Liver (tissue), 3 donors: ENCODE measurements at regions not wholly inside any gene's neighbourhood (a gene's known extent, or its start where the extent isn't known, plus 50 kb on each side); places are given as distances from the start of the nearest gene placed in this dataset.

Experiments used
- CTCF ChIP-seq: fragments of 150-350 bp; IDR thresholded peaks from 2 replicates; pipeline ENCODE4 v1.5.1; 2017; ENCODE audit warnings: improper control_type of control experiment, low read depth, low read length; ENCODE audit not compliant: missing input control
- FOXA1 ChIP-seq: IDR thresholded peaks from 2 replicates; pipeline ENCODE4 v1.6.1; 2016; ENCODE audit warnings: antibody characterized with exemption
- HNF4A ChIP-seq, 2 donors: conservative IDR thresholded peaks; 2 replicates each; pipeline ENCODE4 v1.6.1; 2016; ENCODE audit warnings: antibody characterized with exemption in 2 of 2, mild to moderate bottlenecking in 2 of 2
- JUND ChIP-seq, 2 donors: IDR thresholded peaks; 2 replicates each; pipeline ENCODE4 v1.6.1; 2016; ENCODE audit warnings: antibody characterized with exemption in 2 of 2
- RAD21 ChIP-seq, 2 donors: IDR thresholded peaks; 2 replicates each; pipeline ENCODE4 v1.6.1; 2016; ENCODE audit warnings: antibody characterized with exemption in 2 of 2, mild to moderate bottlenecking in 2 of 2
- REST ChIP-seq: IDR thresholded peaks from 2 replicates; pipeline ENCODE4 v1.6.1; 2016; ENCODE audit warnings: antibody characterized with exemption, mild to moderate bottlenecking
- TF ChIP-seq, protein P1 (sequence below): IDR thresholded peaks from 2 replicates; pipeline ENCODE4 v1.6.1; 2016; ENCODE audit warnings: antibody characterized with exemption
- donor health status: healthy.
- donor health status: healthy.

DNA sequence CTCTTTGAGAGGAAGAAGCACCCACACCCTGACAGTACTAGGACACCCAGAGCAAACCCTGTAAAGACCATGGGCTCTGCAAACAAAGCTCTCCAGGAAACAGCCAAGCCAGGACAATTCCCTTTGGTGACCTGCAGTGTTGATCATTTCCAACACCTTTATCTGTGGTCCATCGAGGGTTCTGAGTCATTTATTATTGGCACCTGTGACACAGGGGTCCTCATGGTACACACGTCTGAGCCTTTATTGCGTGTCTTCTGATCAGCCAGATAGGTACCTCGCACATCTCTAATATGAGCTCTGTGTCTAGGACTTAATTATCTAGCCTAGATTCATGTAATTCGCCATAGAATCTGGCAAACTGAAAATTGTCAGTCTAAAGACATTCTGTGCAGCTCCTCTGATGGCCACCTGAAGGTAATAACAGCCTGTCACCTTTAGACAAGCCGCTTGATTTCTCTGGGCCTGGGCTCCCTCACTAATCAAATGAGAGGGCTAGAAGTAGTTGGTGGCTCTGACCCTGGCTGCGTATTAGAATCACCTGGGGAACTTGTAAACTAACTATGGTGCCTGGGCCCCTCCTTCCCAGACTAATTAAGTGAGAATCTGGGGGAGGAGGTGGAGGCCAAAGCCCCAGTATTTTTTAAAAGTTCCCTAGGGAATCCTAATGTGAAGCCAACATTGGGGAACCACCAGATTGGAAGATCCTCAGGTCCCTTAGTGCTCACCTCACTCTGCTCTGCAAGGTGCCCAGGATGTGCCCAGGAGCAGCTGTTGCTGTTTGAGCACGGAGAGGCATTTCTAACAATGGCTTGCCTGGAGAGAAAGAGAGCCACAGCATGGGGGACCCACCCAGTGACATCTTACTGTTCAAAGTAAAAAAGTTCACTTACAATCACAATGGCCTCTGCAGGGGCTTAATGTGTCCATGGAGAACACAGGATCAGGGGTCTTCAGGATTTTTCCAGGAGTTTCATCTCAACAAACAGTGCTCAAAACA is 122.0 kb upstream of the ARID1B start:
- TF ChIP-seq CTCF, result no peak
- TF ChIP-seq RAD21 (IDR thresholded peaks at IDR 0.05), result no peak
- TF ChIP-seq, protein P1, sequence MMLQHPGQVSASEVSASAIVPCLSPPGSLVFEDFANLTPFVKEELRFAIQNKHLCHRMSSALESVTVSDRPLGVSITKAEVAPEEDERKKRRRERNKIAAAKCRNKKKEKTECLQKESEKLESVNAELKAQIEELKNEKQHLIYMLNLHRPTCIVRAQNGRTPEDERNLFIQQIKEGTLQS, result no peak
- no peak for TF ChIP-seq REST
- no peak for TF ChIP-seq HNF4A (conservative IDR thresholded peaks at IDR 0.05)
- no peak for TF ChIP-seq FOXA1
- TF ChIP-seq JUND (IDR thresholded peaks at IDR 0.05), result no peak
